NCI-H460 (cell line): ENCODE measurements at regions not wholly inside any gene's neighbourhood (a gene's known extent, or its start where the extent isn't known, plus 50 kb on each side); places are given as distances from the start of the nearest gene placed in this dataset.
A peak's percentile ranks its signal among the peaks of the same experiment; 100 is the strongest.

Experiments
- DNase-seq: peaks from one replicate; pipeline ENCODE4 v3.0.0-alpha.2; 2016; ENCODE audit warnings: low read depth; ENCODE audit errors: extremely low read depth

DNA sequence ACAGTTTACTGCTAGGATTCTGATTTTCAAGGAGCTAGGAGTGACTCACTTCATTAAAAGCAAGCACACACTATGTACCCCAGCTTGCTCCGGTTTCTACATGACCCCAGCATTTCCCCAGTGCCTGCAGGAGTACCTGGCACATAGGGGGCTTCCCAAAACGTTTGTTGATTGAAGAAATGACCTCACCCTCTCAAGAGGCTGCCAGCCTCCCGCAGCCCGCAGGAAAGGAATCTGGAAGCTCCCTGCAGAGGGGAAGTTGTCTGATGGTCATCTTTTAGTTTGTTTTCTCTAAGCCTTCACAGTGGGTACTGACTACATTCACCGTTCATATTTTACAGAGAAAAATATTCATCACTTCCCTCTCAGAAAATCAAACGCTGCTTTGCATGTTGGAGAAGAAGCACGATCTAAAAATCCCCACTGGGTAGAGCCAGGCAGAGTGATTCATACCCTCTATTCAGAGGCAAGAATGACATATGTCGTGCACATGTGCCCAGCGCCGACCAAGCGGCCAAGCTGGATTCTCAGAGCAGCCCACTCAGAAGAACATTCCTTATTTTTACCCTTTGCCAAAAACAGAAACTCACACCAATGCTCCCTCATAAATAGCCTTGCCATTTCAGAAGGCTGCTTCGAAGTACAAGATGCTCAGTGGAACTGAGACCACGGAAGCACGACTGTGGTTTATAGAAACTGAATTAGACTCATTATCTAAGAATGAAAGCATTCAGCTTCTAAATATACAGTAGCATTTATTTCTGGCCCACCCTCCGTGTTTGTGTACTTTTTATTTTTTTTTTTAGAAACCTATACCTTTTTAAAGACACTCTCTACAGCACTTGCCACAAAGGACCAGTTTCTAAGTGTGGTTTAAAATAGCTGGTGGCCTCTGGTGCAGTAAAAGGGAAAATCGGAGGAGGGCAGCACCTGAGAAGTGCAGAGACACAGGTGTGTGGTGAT lies 143.2 kb downstream of the MIS18A start:
- DNase-seq: no peak

DNA sequence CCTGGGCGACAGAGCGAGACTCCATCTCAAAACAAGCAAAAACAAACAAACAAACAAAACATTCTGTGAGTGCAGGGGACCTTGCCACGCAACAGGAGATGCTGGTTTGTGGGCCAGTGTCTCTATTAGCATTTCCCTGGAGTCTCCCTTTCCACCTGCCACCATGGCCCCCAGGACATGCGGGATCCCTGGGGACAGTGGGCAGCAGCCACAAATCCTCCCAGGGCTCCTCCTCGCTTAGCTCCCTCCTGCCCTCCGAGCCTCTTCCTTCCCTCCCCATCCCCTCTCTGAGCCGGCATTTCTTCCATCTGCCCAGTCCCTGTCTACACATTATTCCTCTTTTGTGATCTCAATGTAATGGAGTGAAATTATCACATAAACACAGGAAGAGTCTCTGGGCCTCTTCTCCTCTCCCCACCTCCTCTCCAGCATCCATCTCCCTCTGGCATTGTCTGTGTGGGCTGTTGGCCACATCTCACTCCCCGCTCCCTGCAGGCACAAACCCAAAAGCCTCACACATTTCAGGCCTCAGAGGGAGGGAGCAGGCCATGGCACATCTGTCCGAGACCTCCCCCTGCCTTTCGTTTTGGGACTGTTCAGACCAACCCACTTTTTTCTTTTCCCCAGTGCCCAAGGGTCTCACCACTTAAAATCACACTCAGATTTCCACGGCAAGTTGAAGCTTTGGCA lies 144.3 kb downstream of the MIS18A start:
- DNase-seq: no peak

DNA sequence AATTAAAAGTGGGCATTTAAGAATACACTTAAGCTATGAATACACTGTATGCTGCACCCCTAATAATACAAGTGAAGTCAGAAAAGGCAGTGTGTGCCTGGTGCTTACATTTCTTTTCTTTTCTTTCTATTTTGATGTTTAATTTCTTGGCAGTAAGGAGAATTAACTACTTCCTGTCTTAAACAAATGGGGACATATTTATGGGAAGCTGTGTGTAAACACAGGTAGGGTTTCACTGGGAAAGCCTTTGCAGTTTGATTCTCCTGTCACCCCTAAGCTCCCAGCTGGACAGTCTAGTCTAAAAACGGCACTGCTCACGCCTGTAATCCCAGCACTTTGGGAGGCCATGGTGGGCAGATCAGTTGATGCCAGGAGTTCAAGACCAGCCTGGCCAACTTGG lies 146.0 kb downstream of the MIS18A start:
- no peak for DNase-seq

DNA sequence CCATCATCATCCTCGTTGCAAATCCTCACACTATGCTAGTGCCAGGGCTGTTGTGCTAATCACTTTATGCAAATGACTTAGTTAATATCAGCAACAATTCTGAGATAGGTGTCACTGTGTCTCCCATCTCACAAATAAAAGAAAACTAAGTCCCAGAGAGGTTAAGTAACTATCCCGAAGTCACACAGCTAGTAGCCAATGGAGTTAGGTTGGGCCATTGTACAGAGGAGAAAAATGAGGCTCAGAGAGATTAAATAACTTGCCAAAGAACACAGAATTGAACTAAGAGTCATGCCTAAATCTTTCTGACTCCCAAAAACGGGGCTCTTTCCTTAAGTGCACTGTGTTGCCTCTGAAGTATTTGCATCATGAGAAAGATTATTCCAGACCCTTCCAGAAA lies 146.4 kb downstream of the MIS18A start:
- no peak for DNase-seq

DNA sequence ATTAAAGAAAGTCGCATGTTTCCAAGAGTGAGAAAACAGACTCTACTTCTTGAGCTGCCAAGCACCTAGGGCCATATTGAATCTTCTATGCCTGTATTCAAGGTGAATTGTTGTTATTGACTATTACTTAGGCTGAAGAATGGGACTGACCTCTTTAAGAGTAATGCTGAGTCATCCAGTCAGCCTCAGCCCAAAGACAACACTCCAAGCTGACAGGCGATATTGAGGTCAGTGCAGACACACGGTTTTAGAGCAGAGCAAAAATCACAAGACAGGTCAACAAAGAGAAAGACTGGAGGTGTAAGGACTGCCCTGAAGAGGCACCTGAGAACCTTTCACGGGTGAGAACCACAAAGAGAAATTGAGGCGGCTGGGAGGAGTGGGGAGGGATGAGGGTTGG lies 146.9 kb downstream of the MIS18A start:
- DNase-seq: peak; percentile 54

DNA sequence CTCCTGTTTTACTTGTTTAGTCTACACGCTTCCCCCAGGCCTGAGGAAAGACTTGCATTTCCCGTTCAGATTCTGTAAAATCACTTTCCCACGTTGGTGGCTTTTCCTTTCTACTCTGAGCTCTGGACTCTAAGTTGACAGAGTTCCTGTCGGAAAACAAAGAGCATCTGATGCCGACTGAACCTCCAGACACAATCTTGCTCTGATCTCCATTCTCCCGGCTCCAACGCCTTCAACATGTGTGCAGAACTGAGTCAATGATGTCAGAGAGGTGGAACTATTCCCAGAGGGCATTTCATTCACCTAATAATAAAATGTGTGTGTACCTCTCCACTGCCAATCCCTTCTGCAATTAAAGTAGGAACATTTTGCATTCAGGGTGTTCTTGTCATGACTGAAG lies 147.7 kb downstream of the MIS18A start:
- DNase-seq: no peak

DNA sequence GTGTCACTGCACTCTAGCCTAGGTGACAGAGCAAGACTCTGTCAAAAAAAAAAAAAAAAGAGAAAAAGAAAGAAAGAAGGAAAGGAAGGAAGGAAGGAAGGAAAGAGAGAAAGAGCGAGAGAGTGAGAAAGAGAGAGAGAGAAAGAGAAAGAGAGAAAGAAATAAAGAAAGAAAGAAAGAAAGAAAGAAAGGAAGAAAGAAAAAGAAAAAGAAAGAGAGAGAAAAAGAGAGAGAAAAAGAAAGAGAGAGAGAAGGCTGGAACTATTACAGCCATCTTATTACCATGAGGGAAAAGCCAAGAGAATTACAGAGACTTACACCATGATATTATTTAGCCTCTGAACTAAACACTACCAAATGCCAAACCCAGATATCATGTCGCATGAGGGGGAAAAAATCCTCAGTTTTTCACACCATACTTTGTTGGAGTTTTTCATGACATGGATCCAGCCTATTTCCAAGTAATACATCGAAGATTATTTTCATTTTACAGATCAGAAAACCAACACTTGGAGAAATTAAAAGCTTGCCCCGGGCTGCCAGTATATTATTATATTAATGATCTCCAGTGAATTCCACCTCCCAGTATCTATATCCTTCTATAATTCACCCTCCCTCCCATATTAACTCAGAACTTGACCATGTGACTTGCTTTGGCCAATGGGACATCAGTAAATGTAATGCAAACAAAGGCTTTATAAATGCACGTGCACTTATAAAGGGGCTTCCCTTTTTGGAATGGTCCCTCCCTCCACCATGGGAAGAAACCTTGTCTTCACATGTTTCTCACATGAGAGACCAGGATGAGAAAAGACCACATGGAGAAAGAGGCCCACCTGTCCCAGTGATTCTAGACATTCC lies 148.6 kb downstream of the MIS18A start:
- no peak for DNase-seq

DNA sequence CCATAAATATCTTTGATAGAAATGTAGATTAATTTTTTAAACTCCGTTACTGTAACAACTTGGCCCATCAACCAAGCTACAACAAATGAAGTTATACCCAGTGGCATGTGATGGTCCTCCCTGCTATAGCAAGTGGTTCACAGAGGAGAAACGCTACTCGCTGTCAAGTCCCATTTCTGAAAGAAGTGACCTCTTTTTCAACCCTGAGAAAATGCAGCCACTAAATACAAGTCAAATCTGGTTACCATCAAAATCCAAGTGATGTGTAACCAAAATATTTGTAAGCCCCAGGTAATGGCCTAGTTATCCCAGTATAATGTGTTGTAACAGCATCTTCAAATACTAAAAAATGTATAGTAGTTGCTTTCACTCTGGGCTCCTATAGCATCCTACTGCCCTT lies 151.8 kb downstream of the MIS18A start:
- no peak for DNase-seq

DNA sequence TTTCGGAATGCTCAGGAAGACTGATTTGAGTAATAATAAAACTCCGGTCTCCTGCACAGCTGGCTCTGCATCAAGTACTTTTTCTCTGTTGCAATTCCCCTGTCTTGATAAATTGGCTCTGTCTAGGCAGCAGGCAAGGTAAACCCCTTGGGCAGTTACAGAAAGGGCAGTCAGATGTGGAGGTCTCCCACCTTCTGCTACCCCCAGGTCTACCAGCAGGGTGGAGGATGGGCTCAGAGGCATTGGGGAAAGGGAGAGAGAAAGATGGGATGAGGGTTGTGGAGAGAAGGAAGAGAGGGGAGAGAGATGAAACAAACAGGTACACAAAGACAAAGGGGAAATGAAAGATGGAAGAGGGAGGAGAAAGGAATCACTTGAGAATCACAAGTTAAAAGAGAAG lies 156.8 kb downstream of the MIS18A start:
- DNase-seq: no peak

DNA sequence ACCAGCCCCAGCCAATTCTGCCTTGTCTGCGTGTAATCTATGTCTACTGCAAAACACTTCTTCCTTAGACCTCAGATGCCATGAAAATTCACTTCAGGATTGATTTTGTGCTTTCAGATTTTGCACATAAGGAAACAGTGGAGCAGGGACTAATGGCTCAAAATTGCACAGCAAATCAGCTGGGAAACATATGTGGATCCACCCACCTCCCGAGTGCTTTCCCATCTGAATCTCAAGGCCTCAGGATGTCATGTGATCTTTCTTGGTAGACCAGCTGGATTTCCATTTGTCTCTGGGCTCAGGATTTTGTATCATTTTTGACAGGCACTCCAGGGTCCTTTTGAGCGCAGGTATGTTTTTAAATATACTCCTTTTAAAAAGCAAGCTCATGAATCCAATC lies 158.6 kb downstream of the MIS18A start:
- no peak for DNase-seq

DNA sequence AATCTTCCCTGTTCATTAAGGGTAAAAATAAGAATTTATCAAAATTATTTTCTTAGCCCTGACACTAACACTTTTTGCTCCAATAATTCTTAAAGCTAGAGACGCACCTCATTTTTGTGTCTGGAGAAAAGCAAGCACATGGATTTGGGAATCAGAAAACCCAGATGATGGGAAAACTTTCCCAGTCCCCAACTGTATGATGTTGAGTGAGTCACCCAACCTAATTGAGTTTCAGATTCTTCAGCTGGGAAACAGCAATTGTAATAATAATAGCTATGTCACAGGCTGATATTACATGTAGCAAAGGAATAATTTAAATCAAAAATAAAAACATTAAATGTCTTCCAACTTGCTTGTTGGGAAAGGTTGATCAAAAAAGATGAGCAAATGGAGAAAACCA lies 159.0 kb downstream of the MIS18A start:
- no peak for DNase-seq

DNA sequence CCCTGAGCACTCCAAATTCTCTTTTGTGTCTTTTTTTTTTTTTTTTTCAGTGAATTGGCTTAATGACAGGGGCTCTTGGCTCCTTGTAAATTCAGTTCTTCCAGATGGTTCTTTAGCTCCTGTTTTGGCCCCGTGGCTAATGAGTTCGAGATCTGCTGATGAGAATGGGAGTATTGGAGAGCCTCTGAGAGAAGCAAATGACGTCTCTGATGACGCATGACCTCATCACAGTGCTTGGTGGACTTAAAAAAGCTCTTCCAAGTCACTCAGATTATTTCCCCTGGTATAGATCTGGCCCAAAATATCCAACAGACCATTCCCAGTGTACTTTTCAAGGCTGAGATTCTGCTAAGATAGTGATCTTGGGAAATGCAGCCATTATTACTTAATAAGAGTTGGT lies 159.5 kb downstream of the MIS18A start:
- DNase-seq: no peak

DNA sequence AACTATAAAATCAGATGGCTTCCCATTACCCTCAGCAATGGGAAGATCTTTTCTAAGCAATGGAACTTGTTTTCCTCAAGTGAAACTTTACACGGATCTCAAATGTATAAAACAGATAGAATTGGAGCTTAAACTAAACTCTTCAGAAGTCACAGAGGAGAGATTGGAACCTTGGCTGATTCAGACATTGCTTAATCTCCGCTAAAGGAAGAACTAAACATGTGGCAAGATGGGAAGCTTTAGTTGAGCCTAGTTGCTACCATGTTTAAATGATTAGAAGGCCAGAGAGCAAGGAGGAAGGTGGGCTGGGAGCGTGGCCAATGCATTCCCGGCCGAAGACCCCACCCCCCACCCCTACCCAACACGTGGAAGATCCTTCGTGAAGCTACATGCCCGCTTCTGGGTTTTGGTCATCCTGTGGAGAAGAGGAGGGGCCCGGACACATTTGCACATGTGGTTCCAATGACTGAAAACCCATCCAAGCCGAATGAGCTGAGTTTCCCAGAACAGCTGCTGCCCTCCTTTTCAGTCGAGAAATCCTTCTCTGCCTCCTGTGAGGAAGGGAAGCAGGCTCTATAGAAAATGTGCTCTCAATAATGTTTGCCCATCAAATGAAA lies 164.3 kb downstream of the MIS18A start:
- no peak for DNase-seq

DNA sequence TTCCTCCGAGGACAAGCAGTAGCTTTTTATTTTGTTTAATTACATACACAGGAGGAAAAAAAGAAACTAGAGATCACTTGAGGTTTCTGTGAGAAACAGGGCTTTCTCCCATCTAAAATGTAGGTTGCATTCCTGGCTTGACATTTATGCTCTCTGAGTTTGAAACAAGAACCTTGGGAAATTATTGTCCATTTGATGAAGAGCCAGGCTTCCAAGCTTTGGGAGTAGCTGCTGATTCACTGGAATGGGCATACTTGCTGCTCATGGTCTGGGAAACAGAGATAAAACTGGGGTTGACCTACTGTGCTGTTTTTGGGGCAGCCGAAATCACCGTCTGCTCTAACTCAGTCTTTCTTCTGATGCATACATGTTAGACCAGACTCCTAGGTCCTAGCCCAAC lies 165.4 kb downstream of the MIS18A start:
- DNase-seq: no peak

DNA sequence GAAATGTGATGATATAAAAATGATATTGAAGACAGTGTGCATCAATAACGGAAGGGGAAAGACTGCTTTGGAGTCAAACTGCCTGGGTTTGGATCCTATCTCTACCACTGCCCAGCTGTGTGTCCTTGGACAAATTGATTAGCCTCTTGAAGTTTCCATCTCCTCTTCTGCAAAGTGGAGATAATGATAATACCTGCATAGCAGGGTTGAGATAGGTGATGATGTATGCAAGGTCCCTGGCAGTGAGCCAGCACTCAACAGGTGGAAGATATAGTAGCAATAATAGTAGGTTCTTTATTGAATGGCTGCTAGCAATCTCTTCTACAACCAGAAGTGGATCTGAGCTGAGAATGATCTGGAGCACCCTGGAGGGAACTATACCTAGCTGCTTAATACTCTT lies 166.7 kb downstream of the MIS18A start:
- no peak for DNase-seq

DNA sequence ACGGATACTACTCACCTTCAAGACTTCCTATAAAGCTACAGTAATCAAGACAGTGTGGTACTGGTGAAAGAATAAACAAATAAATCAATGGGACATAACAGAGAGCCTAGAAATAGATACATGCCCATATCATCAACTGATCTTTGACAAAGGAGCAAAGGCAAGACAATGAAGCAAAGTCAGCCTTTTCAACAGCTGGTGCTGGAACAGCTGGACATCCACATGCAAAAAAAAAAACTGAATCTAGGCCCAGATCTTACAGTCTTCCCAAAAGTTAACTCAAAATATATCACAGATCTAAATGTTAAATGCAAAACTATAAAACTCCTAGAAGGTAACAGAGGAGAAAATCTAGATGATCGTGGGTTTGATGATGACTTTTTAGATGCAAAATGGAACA lies 170.3 kb downstream of the MIS18A start:
- no peak for DNase-seq

DNA sequence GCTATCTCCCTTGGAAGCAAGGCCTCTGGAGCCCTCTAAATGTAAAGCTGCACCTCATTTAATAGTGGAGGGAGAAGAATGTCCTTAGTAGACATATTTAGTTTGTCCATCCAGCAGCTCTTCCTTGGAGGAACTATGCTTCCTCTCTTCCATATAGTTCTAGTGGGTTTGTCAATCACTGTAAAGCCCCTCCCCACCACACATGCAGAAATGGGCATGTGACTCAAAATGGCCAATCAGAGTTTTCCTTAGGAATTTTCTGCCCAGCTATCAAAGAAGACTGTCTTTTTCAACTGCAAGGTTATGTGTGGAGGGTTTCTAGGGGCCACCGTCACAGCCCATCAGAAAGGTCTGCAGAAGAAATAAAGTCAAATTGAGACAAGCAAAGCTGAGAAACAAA lies 175.5 kb downstream of the MIS18A start:
- DNase-seq: no peak

DNA sequence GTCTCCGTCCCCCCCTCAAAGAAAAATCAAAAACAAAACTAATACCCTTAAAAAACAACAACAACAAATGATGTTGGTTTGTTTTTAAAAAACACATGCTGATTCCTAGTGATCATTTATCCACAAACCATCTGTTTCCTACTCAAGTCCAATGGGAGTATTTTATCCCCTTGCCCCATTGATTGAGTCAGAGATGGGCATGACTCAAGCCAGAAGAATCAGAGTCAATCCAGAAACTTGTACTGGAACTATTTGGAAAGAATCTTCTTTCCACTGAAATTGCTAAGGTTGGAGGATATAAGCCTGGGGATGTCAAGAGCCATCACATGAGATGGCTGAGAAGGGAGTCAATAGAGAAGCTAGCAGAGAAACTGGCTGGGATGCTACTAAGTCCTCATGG lies 176.4 kb downstream of the MIS18A start:
- DNase-seq: no peak

DNA sequence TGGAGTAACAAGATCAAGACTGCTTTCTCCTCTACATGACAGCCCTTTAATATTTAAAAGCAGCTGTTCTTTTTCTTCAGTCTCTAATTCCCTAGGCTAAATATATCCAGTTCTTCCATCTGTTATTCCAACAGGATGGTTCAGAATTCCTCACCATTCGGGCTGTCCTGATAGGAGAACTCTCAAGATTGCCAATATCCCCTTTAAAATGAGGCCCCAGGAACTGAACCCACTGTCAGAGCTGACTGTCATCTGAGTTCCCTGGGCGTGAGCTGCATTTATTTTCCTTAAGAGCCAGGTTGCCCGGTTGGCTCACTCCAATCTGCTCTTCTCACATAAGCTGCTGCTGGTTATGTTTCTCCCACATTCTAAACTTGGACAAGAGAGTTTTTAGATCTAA lies 177.6 kb downstream of the MIS18A start:
- no peak for DNase-seq

DNA sequence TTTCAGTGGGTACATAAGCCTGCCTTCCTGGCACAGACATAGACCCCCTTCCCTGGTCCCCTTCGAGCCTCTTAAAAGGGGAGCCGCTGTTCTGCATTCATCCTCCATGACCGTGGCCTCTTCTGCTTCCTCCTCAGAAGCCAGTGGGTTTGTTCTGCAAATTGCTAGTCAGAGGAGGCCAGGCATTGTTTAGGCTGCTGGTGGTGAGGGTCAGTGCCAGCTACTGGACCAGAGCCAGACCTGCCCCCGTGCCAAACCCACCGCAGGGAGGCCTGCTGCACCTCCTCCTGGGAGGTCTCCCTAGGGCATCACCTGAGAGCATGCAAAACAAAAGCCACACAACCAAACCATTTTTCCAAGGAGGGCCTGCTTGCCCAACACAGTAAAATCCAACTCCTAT lies 178.4 kb downstream of the MIS18A start:
- DNase-seq: no peak
